Hepatocyte (in vitro differentiated cells): ENCODE measurements at regions not wholly inside any gene's neighbourhood (a gene's known extent, or its start where the extent isn't known, plus 50 kb on each side); places are given as distances from the start of the nearest gene placed in this dataset.

ENCODE experiments used
- EZH2 ChIP-seq: fragments of 200-600 bp; sonication (generic); IDR thresholded peaks from 2 replicates; pipeline ENCODE4 v1.6.1; 2016; ENCODE audit warnings: antibody characterized with exemption, mild to moderate bottlenecking, borderline replicate concordance
- EZH2phosphoT487 ChIP-seq: fragments of 200-600 bp; sonication (generic); IDR thresholded peaks from one replicate; pipeline ENCODE4 v1.6.1; 2018; ENCODE audit warnings: antibody characterized with exemption, mild to moderate bottlenecking, low read depth, moderate library complexity; ENCODE audit not compliant: unreplicated experiment, severe bottlenecking
- TF ChIP-seq, protein P1 (sequence below): fragments of 200-600 bp; sonication (generic); IDR thresholded peaks from 2 replicates; pipeline ENCODE4 v1.5.1; 2016; ENCODE audit warnings: antibody characterized with exemption, mild to moderate bottlenecking; ENCODE audit not compliant: poor library complexity

DNA sequence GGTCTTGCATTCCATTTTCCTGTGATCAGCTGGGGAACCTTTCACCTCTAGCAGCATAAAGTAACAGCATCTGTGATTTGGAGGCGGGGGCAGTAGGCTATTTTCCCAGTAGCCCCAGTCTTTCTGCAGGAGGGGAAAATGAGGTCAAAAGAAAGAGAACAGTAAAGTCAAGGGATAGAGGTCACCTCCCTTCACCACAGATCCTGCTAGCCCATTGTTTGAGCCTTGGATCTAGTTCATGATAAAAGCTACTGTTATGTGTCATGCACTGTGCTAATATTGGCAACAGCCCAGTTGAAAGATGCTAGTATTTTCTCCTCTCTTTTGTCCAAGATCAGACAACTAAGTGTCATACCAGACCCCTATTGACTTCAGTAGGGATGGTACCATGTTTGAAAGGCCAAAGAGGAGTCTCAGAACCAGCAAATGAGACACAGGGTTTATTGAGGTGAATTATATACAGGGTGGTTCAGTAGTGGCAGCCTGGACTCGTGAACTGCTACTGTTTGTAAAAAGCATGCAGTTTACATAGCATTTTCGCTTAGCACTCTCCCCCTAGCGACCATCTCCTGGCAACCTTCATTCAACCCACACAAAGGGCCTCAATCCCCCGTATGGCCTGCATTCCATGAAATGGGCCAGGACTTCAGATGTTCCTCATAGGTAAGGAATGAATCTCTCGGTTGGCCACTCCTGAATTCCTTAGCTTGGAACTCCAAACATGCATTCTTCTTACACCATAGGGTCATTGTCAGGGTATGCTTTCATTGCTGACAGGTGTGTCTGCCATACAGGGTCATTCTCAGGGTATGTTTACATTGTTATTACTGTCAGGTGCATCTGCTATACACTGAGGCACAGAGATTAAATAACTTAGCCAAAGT, 170.0 kb upstream of the FRMPD4 start:
- TF ChIP-seq, protein P1, sequence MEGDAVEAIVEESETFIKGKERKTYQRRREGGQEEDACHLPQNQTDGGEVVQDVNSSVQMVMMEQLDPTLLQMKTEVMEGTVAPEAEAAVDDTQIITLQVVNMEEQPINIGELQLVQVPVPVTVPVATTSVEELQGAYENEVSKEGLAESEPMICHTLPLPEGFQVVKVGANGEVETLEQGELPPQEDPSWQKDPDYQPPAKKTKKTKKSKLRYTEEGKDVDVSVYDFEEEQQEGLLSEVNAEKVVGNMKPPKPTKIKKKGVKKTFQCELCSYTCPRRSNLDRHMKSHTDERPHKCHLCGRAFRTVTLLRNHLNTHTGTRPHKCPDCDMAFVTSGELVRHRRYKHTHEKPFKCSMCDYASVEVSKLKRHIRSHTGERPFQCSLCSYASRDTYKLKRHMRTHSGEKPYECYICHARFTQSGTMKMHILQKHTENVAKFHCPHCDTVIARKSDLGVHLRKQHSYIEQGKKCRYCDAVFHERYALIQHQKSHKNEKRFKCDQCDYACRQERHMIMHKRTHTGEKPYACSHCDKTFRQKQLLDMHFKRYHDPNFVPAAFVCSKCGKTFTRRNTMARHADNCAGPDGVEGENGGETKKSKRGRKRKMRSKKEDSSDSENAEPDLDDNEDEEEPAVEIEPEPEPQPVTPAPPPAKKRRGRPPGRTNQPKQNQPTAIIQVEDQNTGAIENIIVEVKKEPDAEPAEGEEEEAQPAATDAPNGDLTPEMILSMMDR = no peak
- TF ChIP-seq EZH2 (no peak), EZH2phosphoT487 (no peak)
